H1 (cell line): ENCODE measurements at regions not wholly inside any gene's neighbourhood (a gene's known extent, or its start where the extent isn't known, plus 50 kb on each side); places are given as distances from the start of the nearest gene placed in this dataset.

Experiments used
- CTCF ChIA-PET: fragments of 300-600 bp; sonication (Branson Sonifier 250); formaldehyde crosslinking; loops from one replicate; lab custom pipeline; 2021; ENCODE audit not compliant: partially characterized antibody; lab: Charles Lee
- POLR2A ChIA-PET: fragments of 300-600 bp; sonication (Branson Sonifier 250); formaldehyde crosslinking; loops from one replicate; lab custom pipeline; 2021; ENCODE audit warnings: inconsistent platforms; ENCODE audit not compliant: partially characterized antibody; lab: Charles Lee
- DNase-seq, 2 experiments: peaks; one replicate each; pipeline versions ENCODE4 v3.0.0 to v3.0.0-alpha.2; 2010 to 2022; ENCODE audit warnings: low spot score in 2 of 2, low read depth in 1 of 2, mixed read lengths in 1 of 2
- FAIRE-seq: peaks from 2 replicates; lab custom pipeline; 2011; peaks lifted over from hg19 to GRCh38; lab: Jason Lieb, UNC
- H2AFZ ChIP-seq: 2 replicates; pipeline ENCODE4 v1.8.1; 2012; ENCODE audit warnings: low read length, inconsistent platforms
- H2AK5ac ChIP-seq: 2 replicates; pipeline ENCODE4 v1.6.1; 2013; ENCODE audit warnings: low read depth, low read length
- H2BK120ac ChIP-seq: replicated peaks from 2 replicates; pipeline ENCODE3; 2013; ENCODE audit warnings: low read depth, low read length, inconsistent platforms
- H2BK12ac ChIP-seq: 2 replicates; pipeline ENCODE4 v1.6.1; 2013; ENCODE audit warnings: low read depth, low read length
- H2BK15ac ChIP-seq: 2 replicates; pipeline ENCODE4 v1.6.1; 2013; ENCODE audit warnings: low read length
- H2BK20ac ChIP-seq: 2 replicates; pipeline ENCODE4 v1.6.1; 2013; ENCODE audit warnings: low read length
- H2BK5ac ChIP-seq: 2 replicates; pipeline ENCODE4 v1.6.1; 2013; ENCODE audit warnings: low read depth, low read length
- H3K14ac ChIP-seq: 2 replicates; pipeline ENCODE4 v1.6.1; 2013; ENCODE audit warnings: inconsistent platforms; ENCODE audit not compliant: insufficient read length
- H3K18ac ChIP-seq: 2 replicates; pipeline ENCODE4 v1.6.1; 2013; ENCODE audit warnings: low read length; ENCODE audit errors: extremely low read depth
- H3K23ac ChIP-seq: 2 replicates; pipeline ENCODE4 v1.6.1; 2013; ENCODE audit warnings: inconsistent platforms; ENCODE audit not compliant: insufficient read length
- H3K23me2 ChIP-seq: 2 replicates; pipeline ENCODE4 v1.6.1; 2013; ENCODE audit warnings: low read depth, low read length
- H3K27ac ChIP-seq: 2 replicates; pipeline ENCODE4 v1.6.1; 2011; ENCODE audit warnings: low read depth, low read length, inconsistent platforms
- H3K27me3 ChIP-seq, 4 experiments: replicated peaks in 1 of 4; 1 replicate in 1 of 4; 2 replicates in 3 of 4; pipeline versions ENCODE4 v1.6.1 to v1.8.1; 2011 to 2013; ENCODE audit warnings: low read length in 3 of 4, mild to moderate bottlenecking in 3 of 4, inconsistent platforms in 2 of 4, mixed read lengths in 2 of 4, moderate library complexity in 1 of 4; ENCODE audit not compliant: control insufficient read depth in 3 of 4, insufficient read depth in 3 of 4; ENCODE audit errors: extremely low read depth in 1 of 4
- H3K36me3 ChIP-seq, 4 experiments: 2 replicates each; pipeline versions ENCODE4 v1.6.1 to v1.8.1; 2011 to 2013; ENCODE audit warnings: mild to moderate bottlenecking in 4 of 4, low read length in 3 of 4, moderate library complexity in 2 of 4, control low read depth in 1 of 4, inconsistent platforms in 1 of 4; ENCODE audit not compliant: insufficient read depth in 4 of 4, control insufficient read depth in 2 of 4
- H3K4ac ChIP-seq: replicated peaks from 2 replicates; pipeline ENCODE3; 2013; ENCODE audit warnings: low read length, low read depth, mixed read lengths, inconsistent platforms; ENCODE audit not compliant: insufficient read length
- H3K4me1 ChIP-seq, 4 experiments: replicated peaks in 1 of 4; 1 replicate in 1 of 4; 2 replicates in 3 of 4; pipeline versions ENCODE4 v1.6.1 to v1.8.1; 2011 to 2013; ENCODE audit warnings: low read length in 3 of 4, inconsistent platforms in 2 of 4, mixed read lengths in 1 of 4; ENCODE audit not compliant: insufficient read depth in 4 of 4, control insufficient read depth in 3 of 4
- H3K4me2 ChIP-seq, 2 experiments: 2 replicates each; pipeline versions ENCODE4 v1.6.1 to v1.8.1; 2011 to 2013; ENCODE audit warnings: low read depth in 2 of 2, low read length in 2 of 2, control low read depth in 1 of 2, inconsistent platforms in 1 of 2, mild to moderate bottlenecking in 1 of 2; ENCODE audit not compliant: insufficient read depth in 1 of 2
- H3K4me3 ChIP-seq, 4 experiments: fragments of 200-600, 300-600 bp in 1 of 4; sonication (generic), shearing (Covaris generic), sonication (Bioruptor Twin) in 1 of 4; 2 replicates each; pipeline versions ENCODE4 v1.5.1 to v1.8.1; 2011 to 2016; ENCODE audit warnings: low read length in 4 of 4, low read depth in 3 of 4, control low read depth in 2 of 4, inconsistent platforms in 2 of 4, mild to moderate bottlenecking in 2 of 4, mixed read lengths in 1 of 4, moderate library complexity in 1 of 4; ENCODE audit not compliant: insufficient read depth in 2 of 4; ENCODE audit errors: extremely low read depth in 1 of 4
- H3K56ac ChIP-seq: replicated peaks from 2 replicates; pipeline ENCODE3; 2013; ENCODE audit warnings: low read depth, mild to moderate bottlenecking, mixed read lengths, low read length, inconsistent platforms; ENCODE audit not compliant: insufficient read length
- H3K79me1 ChIP-seq: 2 replicates; pipeline ENCODE4 v1.6.1; 2013; ENCODE audit warnings: low read depth, low read length, control low read depth
- H3K79me2 ChIP-seq, 2 experiments: 2 replicates each; pipeline versions ENCODE4 v1.6.1 to v1.8.1; 2012 to 2013; ENCODE audit warnings: low read length in 2 of 2, mild to moderate bottlenecking in 2 of 2, inconsistent platforms in 1 of 2; ENCODE audit not compliant: insufficient read depth in 2 of 2, control insufficient read depth in 1 of 2
- H3K9ac ChIP-seq, 4 experiments: replicated peaks in 1 of 4; 1 replicate in 1 of 4; 2 replicates in 3 of 4; pipeline versions ENCODE4 v1.6.1 to v1.8.1; 2011 to 2013; ENCODE audit warnings: low read depth in 3 of 4, low read length in 3 of 4, control low read depth in 2 of 4, mild to moderate bottlenecking in 2 of 4, moderate library complexity in 2 of 4, inconsistent platforms in 1 of 4; ENCODE audit errors: extremely low read depth in 1 of 4
- H3K9me3 ChIP-seq, 2 experiments: 2 replicates each; pipeline versions ENCODE4 v1.6.1 to v1.8.1; 2012 to 2013; ENCODE audit warnings: mild to moderate bottlenecking in 2 of 2, moderate library complexity in 2 of 2, control low read depth in 1 of 2, inconsistent platforms in 1 of 2, low read depth in 1 of 2, low read length in 1 of 2, mixed read lengths in 1 of 2; ENCODE audit not compliant: insufficient read depth in 2 of 2
- H4K20me1 ChIP-seq, 2 experiments: replicated peaks in 1 of 2; 2 replicates each; pipeline versions ENCODE3 to v1.8.1; 2011 to 2013; ENCODE audit warnings: inconsistent platforms in 2 of 2, low read length in 2 of 2, mild to moderate bottlenecking in 1 of 2; ENCODE audit not compliant: insufficient read depth in 2 of 2, control insufficient read depth in 1 of 2
- H4K5ac ChIP-seq: 2 replicates; pipeline ENCODE4 v1.6.1; 2013; ENCODE audit warnings: low read length, low read depth, mixed read lengths, inconsistent platforms; ENCODE audit not compliant: insufficient read length
- H4K8ac ChIP-seq: 2 replicates; pipeline ENCODE4 v1.8.0; 2013; ENCODE audit warnings: mild to moderate bottlenecking, moderate library complexity, low read length, inconsistent platforms; ENCODE audit not compliant: insufficient read depth; ENCODE audit errors: extremely low read depth
- H4K91ac ChIP-seq: replicated peaks from 2 replicates; pipeline ENCODE3; 2013; ENCODE audit warnings: low read length, mixed read lengths, inconsistent platforms; ENCODE audit not compliant: insufficient read length
- CBX8 ChIP-seq: fragments of 300-800, 300-1000 bp; sonication (generic); IDR thresholded peaks from 2 replicates; pipeline ENCODE4 v1.7.1; 2016; ENCODE audit warnings: low read depth, low read length, borderline replicate concordance
- CEBPB ChIP-seq: IDR thresholded peaks from 2 replicates; pipeline ENCODE4 v1.6.1; 2012; ENCODE audit warnings: low read depth, low read length
- KDM5A ChIP-seq: fragments of 200-600 bp; IDR thresholded peaks from 2 replicates; pipeline ENCODE4 v1.7.1; 2012; ENCODE audit warnings: mild to moderate bottlenecking, low read length, inconsistent platforms, mixed read lengths
- RNF2 ChIP-seq: fragments of 200-900, 300-1000 bp; sonication (generic); IDR thresholded peaks from 2 replicates; pipeline ENCODE4 v1.7.1; 2016; ENCODE audit warnings: borderline replicate concordance, low read depth, mild to moderate bottlenecking, antibody characterized with exemption, low read length; ENCODE audit not compliant: poor library complexity, severe bottlenecking; ENCODE audit errors: missing control alignments
- SRF ChIP-seq: IDR thresholded peaks from 2 replicates; pipeline ENCODE4 v1.6.1; 2011; ENCODE audit warnings: mild to moderate bottlenecking, low read depth, low read length, moderate library complexity
- TF ChIP-seq, protein P1 (sequence below): IDR thresholded peaks from 2 replicates; pipeline ENCODE4 v1.6.1; 2012; ENCODE audit warnings: inconsistent platforms

DNA sequence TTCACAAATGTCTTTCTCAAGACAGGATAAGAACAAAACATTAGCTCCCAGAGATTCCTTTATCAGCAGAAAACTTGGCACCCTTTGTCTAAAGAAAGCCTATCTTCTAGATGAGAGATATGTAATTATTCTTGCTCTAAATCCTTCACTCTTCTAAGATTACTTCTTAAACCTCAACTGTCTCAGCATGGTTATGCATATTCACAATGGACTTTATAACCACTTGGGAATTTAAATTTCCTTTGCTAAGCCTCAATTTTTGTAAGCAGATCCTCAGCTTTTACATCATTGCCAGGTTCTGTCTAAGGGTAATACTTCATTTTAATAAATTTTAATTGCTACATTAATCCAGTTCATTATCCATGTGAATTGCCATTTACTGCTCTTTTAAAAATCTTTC lies 433.6 kb upstream of the DDI1 start:
- H2AFZ ChIP-seq: no peak overlapping the region
- TF ChIP-seq SRF (no peak), RNF2 (no peak), CEBPB (no peak), CBX8 (no peak), KDM5A (no peak)
- TF ChIP-seq, protein P1, sequence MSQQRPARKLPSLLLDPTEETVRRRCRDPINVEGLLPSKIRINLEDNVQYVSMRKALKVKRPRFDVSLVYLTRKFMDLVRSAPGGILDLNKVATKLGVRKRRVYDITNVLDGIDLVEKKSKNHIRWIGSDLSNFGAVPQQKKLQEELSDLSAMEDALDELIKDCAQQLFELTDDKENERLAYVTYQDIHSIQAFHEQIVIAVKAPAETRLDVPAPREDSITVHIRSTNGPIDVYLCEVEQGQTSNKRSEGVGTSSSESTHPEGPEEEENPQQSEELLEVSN: no peak

More for the DNA sequence above, 433.6 kb upstream of the DDI1 start:
- Histone ChIP-seq H3K9ac (no peak overlapping the region), H3K18ac (no peak overlapping the region), H3K23ac (no peak overlapping the region), H3K4me1 (no peaks in the 10 kb centered on the region), H2AK5ac (no peak overlapping the region), H2BK20ac (no peak overlapping the region), H3K4ac (no peak overlapping the region), H2BK120ac (no peak overlapping the region), H3K9me3 (no peaks in the 10 kb centered on the region), H4K91ac (no peak overlapping the region), H2BK5ac (no peak overlapping the region), H4K20me1 (no peaks in the 10 kb centered on the region), H3K27me3 (no peaks in the 10 kb centered on the region), H3K4me2 (no peak overlapping the region), H3K23me2 (no peaks in the 10 kb centered on the region), H3K56ac (no peak overlapping the region), H3K79me2 (no peaks in the 10 kb centered on the region), H4K5ac (no peak overlapping the region), H3K14ac (no peak overlapping the region), H3K27ac (no peak overlapping the region), H3K36me3 (no peaks in the 10 kb centered on the region), H3K4me3 (no peak overlapping the region), H2BK12ac (no peak overlapping the region), H3K79me1 (no peaks in the 10 kb centered on the region), H4K8ac (no peak overlapping the region), H2BK15ac (no peak overlapping the region)
- ChIA-PET CTCF (interaction anchor here (0.6 to 5.1 kb wide), 14 partner anchors 9 to 393 kb away, joined by 3 to 27 read pairs (median 4); no protein-coding TSS in a partner anchor), POLR2A (no interaction called here)
- no peak for DNase-seq
- no peak for FAIRE-seq
